NCI-H146 (cell line): ENCODE measurements at regions not wholly inside any gene's neighbourhood (a gene's known extent, or its start where the extent isn't known, plus 50 kb on each side); places are given as distances from the start of the nearest gene placed in this dataset.

Source experiments
- DNase-seq: peaks from one replicate; lab custom pipeline; 2025; lab: John Stamatoyannopoulos, UW

GRCh38 chr18:22467760-22468553, 50.2 kb upstream of the CTAGE1 start:
- no peak for DNase-seq

GRCh38 chr18:22468554-22468891, 50.8 kb upstream of the CTAGE1 start:
- no peak for DNase-seq

- no peak for DNase-seq
Measured at GRCh38 chr18:22469061-22469734, 51.5 kb upstream of the CTAGE1 start.

GRCh38 chr18:22469926-22470247, 52.2 kb upstream of the CTAGE1 start:
- DNase-seq = no peak

- no peak for DNase-seq
Measured at GRCh38 chr18:22470248-22471235, 52.8 kb upstream of the CTAGE1 start.

- no peak for DNase-seq
Measured at GRCh38 chr18:22471546-22472131, 53.9 kb upstream of the CTAGE1 start.

GRCh38 chr18:22473366-22473765, 55.7 kb upstream of the CTAGE1 start:
- no peak for DNase-seq

GRCh38 chr18:22475426-22476100, 57.8 kb upstream of the CTAGE1 start:
- DNase-seq = no peak

- DNase-seq = no peak
Measured at GRCh38 chr18:22477222-22477621, 59.5 kb upstream of the CTAGE1 start.

- no peak for DNase-seq
Measured at GRCh38 chr18:22482948-22483347, 65.2 kb upstream of the CTAGE1 start.

- no peak for DNase-seq
Measured at GRCh38 chr18:22483407-22483806, 65.7 kb upstream of the CTAGE1 start.

- DNase-seq = no peak
Measured at GRCh38 chr18:22484471-22484870, 66.8 kb upstream of the CTAGE1 start.

- no peak for DNase-seq
Measured at GRCh38 chr18:22485808-22486244, 68.1 kb upstream of the CTAGE1 start.

GRCh38 chr18:22486667-22487066, 69.0 kb upstream of the CTAGE1 start:
- DNase-seq = no peak

GRCh38 chr18:22488554-22488953, 70.8 kb upstream of the CTAGE1 start:
- no peak for DNase-seq

GRCh38 chr18:22489704-22490103, 72.0 kb upstream of the CTAGE1 start:
- no peak for DNase-seq

GRCh38 chr18:22490429-22490846, 72.7 kb upstream of the CTAGE1 start:
- DNase-seq = no peak

GRCh38 chr18:22493255-22493654, 75.5 kb upstream of the CTAGE1 start:
- no peak for DNase-seq

- no peak for DNase-seq
Measured at GRCh38 chr18:22493940-22494339, 76.2 kb upstream of the CTAGE1 start.

- DNase-seq = no peak
Measured at GRCh38 chr18:22494771-22495170, 77.1 kb upstream of the CTAGE1 start.

- no peak for DNase-seq
Measured at GRCh38 chr18:22499421-22499820, 81.7 kb upstream of the CTAGE1 start.

- no peak for DNase-seq
Measured at GRCh38 chr18:22503803-22504202, 86.1 kb upstream of the CTAGE1 start.
